ENCODE measurements at regions not wholly inside any gene's neighbourhood (a gene's known extent, or its start where the extent isn't known, plus 50 kb on each side); places are given as distances from the start of the nearest gene placed in this dataset.

GRCh38 chr3:34686541-34686940 is 888.1 kb downstream of the PDCD6IP start:
- intact Hi-C loops (cut with DNase I; ENCODE audit: low total_unique reads): no loop called here
- no peak for DNase-seq (ENCODE audit: low spot score in 2 of 2)
- H3K4me3 ChIP-seq (ENCODE audit: low read depth, poor library complexity, severe bottlenecking): no peak overlapping the region
- 65 to 68% methylated on average over 1 of the region's 1 CpG for WGBS, 2 donors
- TF ChIP-seq POLR2A (IDR thresholded peaks at IDR 0.05): no peak
- no peak for TF ChIP-seq CTCF (IDR thresholded peaks at IDR 0.05)

GRCh38 chr3:34687671-34688070 is 889.2 kb downstream of the PDCD6IP start:
- TF ChIP-seq CTCF (IDR thresholded peaks at IDR 0.05) (no peak), POLR2A (IDR thresholded peaks at IDR 0.05) (no peak)
- no peak for DNase-seq (ENCODE audit: low spot score in 2 of 2)
- H3K4me3 ChIP-seq (ENCODE audit: low read depth, poor library complexity, severe bottlenecking): no peak overlapping the region

GRCh38 chr3:34696831-34697230 is 898.4 kb downstream of the PDCD6IP start:
- no peak for DNase-seq (ENCODE audit: low spot score in 2 of 2)
- TF ChIP-seq POLR2A (IDR thresholded peaks at IDR 0.05): no peak
- 62 to 75% methylated on average over 4 of the region's 4 CpGs for WGBS, 2 donors
- H3K4me3 ChIP-seq (ENCODE audit: low read depth, poor library complexity, severe bottlenecking): no peak overlapping the region
- intact Hi-C loops (cut with DNase I; ENCODE audit: low total_unique reads): no loop called here

More at GRCh38 chr3:34687671-34688070, 889.2 kb downstream of the PDCD6IP start:
- WGBS, 2 donors: 96 to 97% methylated on average over 1 of the region's 1 CpG
- intact Hi-C loops (cut with DNase I; ENCODE audit: low total_unique reads): no loop called here

- TF ChIP-seq POLR2A (IDR thresholded peaks at IDR 0.05) (no peak), CTCF (IDR thresholded peaks at IDR 0.05) (no peak)
- 94 to 95% methylated on average over 3 of the region's 3 CpGs for WGBS, 2 donors
- no peak overlapping the region for H3K4me3 ChIP-seq (ENCODE audit: low read depth, poor library complexity, severe bottlenecking)
- DNase-seq (ENCODE audit: low spot score in 2 of 2): no peak
- intact Hi-C loops (cut with DNase I; ENCODE audit: low total_unique reads): no loop called here
Observed at GRCh38 chr3:34703053-34703452, 904.6 kb downstream of the PDCD6IP start.

GRCh38 chr3:34724916-34725499 is 914.3 kb upstream of the ARPP21 start:
- no peak overlapping the region for H3K4me3 ChIP-seq (ENCODE audit: low read depth, poor library complexity, severe bottlenecking)
- TF ChIP-seq POLR2A (IDR thresholded peaks at IDR 0.05): no peak
- no peak for TF ChIP-seq CTCF (IDR thresholded peaks at IDR 0.05)
- 51 to 56% methylated on average over 3 of the region's 3 CpGs for WGBS, 2 donors
- intact Hi-C loops (cut with DNase I; ENCODE audit: low total_unique reads): no loop called here
- DNase-seq (ENCODE audit: low spot score in 2 of 2): no peak

GRCh38 chr3:34725774-34726173 is 913.6 kb upstream of the ARPP21 start:
- WGBS, 2 donors: 53 to 68% methylated on average over 2 of the region's 2 CpGs
- intact Hi-C loops (cut with DNase I; ENCODE audit: low total_unique reads): no loop called here
- TF ChIP-seq CTCF (IDR thresholded peaks at IDR 0.05): no peak
- TF ChIP-seq POLR2A (IDR thresholded peaks at IDR 0.05): no peak
- DNase-seq (ENCODE audit: low spot score in 2 of 2): no peak
- no peak overlapping the region for H3K4me3 ChIP-seq (ENCODE audit: low read depth, poor library complexity, severe bottlenecking)

Measured in lower leg skin (tissue), 4 donors.